Osteocyte (in vitro differentiated cells): ENCODE measurements at regions not wholly inside any gene's neighbourhood (a gene's known extent, or its start where the extent isn't known, plus 50 kb on each side); places are given as distances from the start of the nearest gene placed in this dataset.

ENCODE experiments used
- DNase-seq: peaks from one replicate; pipeline ENCODE4 v3.0.0; 2021; ENCODE audit warnings: mixed read lengths; ENCODE audit not compliant: unreplicated experiment; ENCODE audit errors: extremely low spot score
- H3K27ac Mint-ChIP-seq: one replicate; pipeline ENCODE4 v1.8.0; 2021; ENCODE audit warnings: mild to moderate bottlenecking, mixed read lengths; ENCODE audit not compliant: unreplicated experiment
- H3K27me3 Mint-ChIP-seq: one replicate; pipeline ENCODE4 v1.8.0; 2021; ENCODE audit warnings: mixed read lengths; ENCODE audit not compliant: unreplicated experiment
- H3K36me3 Mint-ChIP-seq: one replicate; pipeline ENCODE4 v1.8.0; 2021; ENCODE audit warnings: mixed read lengths; ENCODE audit not compliant: unreplicated experiment
- H3K4me1 Mint-ChIP-seq: one replicate; pipeline ENCODE4 v1.8.0; 2021; ENCODE audit warnings: mixed read lengths; ENCODE audit not compliant: unreplicated experiment
- H3K4me3 Mint-ChIP-seq: one replicate; pipeline ENCODE4 v1.8.0; 2021; ENCODE audit warnings: mild to moderate bottlenecking, moderate library complexity, mixed read lengths; ENCODE audit not compliant: unreplicated experiment
- H3K9me3 Mint-ChIP-seq: one replicate; pipeline ENCODE4 v1.8.0; 2021; ENCODE audit warnings: mixed read lengths; ENCODE audit not compliant: unreplicated experiment
- CTCF ChIP-seq: fragments of 200-600 bp; sonication (generic); IDR thresholded peaks from 2 replicates; pipeline ENCODE4 v1.5.0; 2021; ENCODE audit warnings: antibody characterized with exemption, mild to moderate bottlenecking, moderate library complexity

- Mint-ChIP-seq H3K9me3 (no peaks in the 10 kb centered on the region), H3K4me3 (no peak overlapping the region), H3K27ac (no peak overlapping the region), H3K36me3 (no peaks in the 10 kb centered on the region), H3K4me1 (no peaks in the 10 kb centered on the region), H3K27me3 (no peaks in the 10 kb centered on the region)
- no peak for DNase-seq
- TF ChIP-seq CTCF = no peak
Observed at GRCh38 chr10:120110196-120110595, 217.7 kb downstream of the SEC23IP start.

- Mint-ChIP-seq H3K27ac (no peak overlapping the region), H3K9me3 (no peaks in the 10 kb centered on the region), H3K36me3 (no peaks in the 10 kb centered on the region), H3K4me1 (no peaks in the 10 kb centered on the region), H3K27me3 (no peaks in the 10 kb centered on the region), H3K4me3 (no peak overlapping the region)
- TF ChIP-seq CTCF = no peak
- DNase-seq = no peak
Observed at GRCh38 chr10:120111628-120112027, 219.1 kb downstream of the SEC23IP start.

- Mint-ChIP-seq H3K4me1 (no peaks in the 10 kb centered on the region), H3K36me3 (no peaks in the 10 kb centered on the region), H3K27me3 (no peaks in the 10 kb centered on the region), H3K27ac (no peak overlapping the region), H3K4me3 (no peak overlapping the region), H3K9me3 (no peaks in the 10 kb centered on the region)
- no peak for DNase-seq
- no peak for TF ChIP-seq CTCF
Observed at GRCh38 chr10:120112809-120113208, 220.3 kb downstream of the SEC23IP start.

- Mint-ChIP-seq H3K36me3 (no peaks in the 10 kb centered on the region), H3K27me3 (no peaks in the 10 kb centered on the region), H3K9me3 (no peaks in the 10 kb centered on the region), H3K27ac (no peak overlapping the region), H3K4me3 (no peak overlapping the region), H3K4me1 (no peaks in the 10 kb centered on the region)
- DNase-seq = no peak
- no peak for TF ChIP-seq CTCF
Observed at GRCh38 chr10:120115959-120116358, 223.4 kb downstream of the SEC23IP start.

- Mint-ChIP-seq H3K27ac (no peak overlapping the region), H3K27me3 (no peaks in the 10 kb centered on the region), H3K36me3 (no peaks in the 10 kb centered on the region), H3K4me3 (no peak overlapping the region), H3K4me1 (no peaks in the 10 kb centered on the region), H3K9me3 (no peaks in the 10 kb centered on the region)
- no peak for TF ChIP-seq CTCF
- no peak for DNase-seq
Observed at GRCh38 chr10:120121768-120122167, 229.2 kb downstream of the SEC23IP start.
